Mesothelial cell of epicardium (in vitro differentiated cells): ENCODE measurements at regions not wholly inside any gene's neighbourhood (a gene's known extent, or its start where the extent isn't known, plus 50 kb on each side); places are given as distances from the start of the nearest gene placed in this dataset.

Experiments used
- DNase-seq, 2 experiments: peaks; one replicate each; pipeline ENCODE4 v3.0.0; 2021; ENCODE audit warnings: low spot score in 2 of 2; ENCODE audit not compliant: unreplicated experiment in 2 of 2
- H3K27ac Mint-ChIP-seq: 2 replicates; pipeline ENCODE4 v1.8.0; 2021; ENCODE audit warnings: mixed read lengths
- H3K27me3 Mint-ChIP-seq: 2 replicates; pipeline ENCODE4 v1.8.0; 2021; ENCODE audit warnings: low read depth, mixed read lengths
- H3K36me3 Mint-ChIP-seq: 2 replicates; pipeline ENCODE4 v1.8.0; 2021; ENCODE audit warnings: mixed read lengths
- H3K4me1 Mint-ChIP-seq: 2 replicates; pipeline ENCODE4 v1.8.0; 2021; ENCODE audit warnings: mixed read lengths
- H3K4me3 Mint-ChIP-seq: 2 replicates; pipeline ENCODE4 v1.8.0; 2021; ENCODE audit warnings: mild to moderate bottlenecking, moderate library complexity, mixed read lengths
- H3K9me3 Mint-ChIP-seq: 2 replicates; pipeline ENCODE4 v1.8.0; 2021; ENCODE audit warnings: mixed read lengths
- TF ChIP-seq, protein P1 (sequence below): fragments of 200-600 bp; sonication (generic); IDR thresholded peaks from one replicate; pipeline ENCODE4 v1.5.0; 2021; ENCODE audit warnings: antibody characterized with exemption; ENCODE audit not compliant: unreplicated experiment

DNA sequence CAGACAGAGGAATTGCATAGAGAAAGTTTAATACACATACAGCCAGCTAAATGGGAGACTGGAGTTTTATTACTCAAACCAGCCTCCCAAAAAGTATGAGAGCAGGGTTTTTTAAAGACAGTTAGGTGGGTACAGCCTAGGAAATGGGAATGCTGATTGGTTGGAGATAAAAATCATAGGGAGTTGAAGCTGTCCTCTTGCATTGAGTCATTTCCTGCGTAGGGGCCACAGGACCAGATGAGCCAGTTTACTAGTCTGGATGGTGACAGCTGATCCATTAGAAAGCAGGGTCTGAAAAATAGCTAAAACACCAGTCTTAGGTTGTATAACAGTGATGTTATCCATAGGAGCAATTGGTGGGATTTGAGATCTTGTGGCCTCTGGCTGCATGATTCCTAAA is 76.1 kb upstream of the POM121L12 start:
- DNase-seq, result no peak
- peak overlapping the region; percentile 81 for H3K27ac Mint-ChIP-seq
- no peaks in the 10 kb centered on the region for H3K27me3 Mint-ChIP-seq
- H3K36me3 Mint-ChIP-seq, result no peaks in the 10 kb centered on the region
- TF ChIP-seq, protein P1, sequence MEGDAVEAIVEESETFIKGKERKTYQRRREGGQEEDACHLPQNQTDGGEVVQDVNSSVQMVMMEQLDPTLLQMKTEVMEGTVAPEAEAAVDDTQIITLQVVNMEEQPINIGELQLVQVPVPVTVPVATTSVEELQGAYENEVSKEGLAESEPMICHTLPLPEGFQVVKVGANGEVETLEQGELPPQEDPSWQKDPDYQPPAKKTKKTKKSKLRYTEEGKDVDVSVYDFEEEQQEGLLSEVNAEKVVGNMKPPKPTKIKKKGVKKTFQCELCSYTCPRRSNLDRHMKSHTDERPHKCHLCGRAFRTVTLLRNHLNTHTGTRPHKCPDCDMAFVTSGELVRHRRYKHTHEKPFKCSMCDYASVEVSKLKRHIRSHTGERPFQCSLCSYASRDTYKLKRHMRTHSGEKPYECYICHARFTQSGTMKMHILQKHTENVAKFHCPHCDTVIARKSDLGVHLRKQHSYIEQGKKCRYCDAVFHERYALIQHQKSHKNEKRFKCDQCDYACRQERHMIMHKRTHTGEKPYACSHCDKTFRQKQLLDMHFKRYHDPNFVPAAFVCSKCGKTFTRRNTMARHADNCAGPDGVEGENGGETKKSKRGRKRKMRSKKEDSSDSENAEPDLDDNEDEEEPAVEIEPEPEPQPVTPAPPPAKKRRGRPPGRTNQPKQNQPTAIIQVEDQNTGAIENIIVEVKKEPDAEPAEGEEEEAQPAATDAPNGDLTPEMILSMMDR, result no peak
- peaks cover under 1% of the 10 kb centered on the region for H3K9me3 Mint-ChIP-seq
- H3K4me3 Mint-ChIP-seq, result no peak overlapping the region
- peaks cover 69% of the 10 kb centered on the region for H3K4me1 Mint-ChIP-seq

DNA sequence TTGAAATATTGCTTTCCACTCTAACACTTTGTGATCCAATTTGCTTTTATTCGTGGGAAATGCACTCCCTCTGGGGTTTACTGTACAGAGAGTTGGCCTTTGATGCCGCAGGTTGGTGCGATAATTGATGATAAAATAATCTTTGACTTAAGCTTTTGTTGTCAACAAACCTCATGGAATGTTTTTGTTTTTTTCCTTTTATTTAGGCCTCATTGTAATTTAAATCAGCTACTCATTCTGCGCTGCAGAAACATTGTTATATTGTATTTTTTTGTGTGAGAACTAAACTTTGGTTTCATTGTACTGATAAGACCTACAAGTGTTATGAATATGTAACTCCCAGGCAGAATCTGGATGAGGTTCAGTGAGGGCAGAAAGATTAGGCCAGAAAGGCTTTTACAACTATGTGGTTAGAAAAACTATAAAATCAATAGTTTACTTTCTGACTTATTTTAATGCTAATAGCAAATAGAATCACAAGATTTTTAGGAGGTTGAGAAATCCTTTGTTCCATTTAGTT is 76.8 kb upstream of the POM121L12 start:
- no peak for DNase-seq
- H3K4me1 Mint-ChIP-seq, result peaks cover 69% of the 10 kb centered on the region
- no peak overlapping the region for H3K4me3 Mint-ChIP-seq
- TF ChIP-seq, protein P1, result no peak
- H3K9me3 Mint-ChIP-seq, result no peaks in the 10 kb centered on the region
- no peaks in the 10 kb centered on the region for H3K36me3 Mint-ChIP-seq
- no peaks in the 10 kb centered on the region for H3K27me3 Mint-ChIP-seq
- H3K27ac Mint-ChIP-seq, result peak overlapping the region; percentile 68

DNA sequence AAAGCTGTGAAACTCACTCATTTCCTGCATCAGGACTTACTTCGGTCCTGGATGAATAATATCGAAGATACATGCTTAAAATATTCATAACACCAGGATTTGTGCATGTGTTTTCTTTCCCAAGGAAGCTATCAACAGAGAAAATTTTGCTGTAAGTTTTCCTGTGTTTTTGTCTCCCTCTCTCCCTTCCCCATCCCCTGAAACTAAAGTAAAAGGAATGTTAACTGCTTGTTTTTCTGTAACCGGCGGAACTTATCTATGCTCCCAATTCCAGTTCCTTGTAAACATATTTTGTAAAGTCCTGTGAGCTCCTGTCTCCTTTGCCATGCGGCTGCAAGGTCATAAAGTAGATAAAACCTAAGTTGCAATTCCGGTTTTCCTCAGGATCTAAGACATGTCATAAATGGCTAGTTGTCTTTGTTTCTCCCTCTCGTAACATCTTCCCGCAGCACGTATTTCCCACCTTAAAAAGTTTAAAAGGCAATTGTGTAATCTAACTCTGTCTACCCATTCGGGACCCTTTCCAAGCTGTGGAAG is 79.0 kb upstream of the POM121L12 start:
- H3K36me3 Mint-ChIP-seq, result no peaks in the 10 kb centered on the region
- peak overlapping the region; percentile 44 for H3K4me3 Mint-ChIP-seq
- H3K4me1 Mint-ChIP-seq, result peaks cover 59% of the 10 kb centered on the region
- no peak for DNase-seq
- TF ChIP-seq, protein P1, result no peak
- H3K9me3 Mint-ChIP-seq, result no peaks in the 10 kb centered on the region
- peak overlapping the region; percentile 77 for H3K27ac Mint-ChIP-seq
- H3K27me3 Mint-ChIP-seq, result no peaks in the 10 kb centered on the region

DNA sequence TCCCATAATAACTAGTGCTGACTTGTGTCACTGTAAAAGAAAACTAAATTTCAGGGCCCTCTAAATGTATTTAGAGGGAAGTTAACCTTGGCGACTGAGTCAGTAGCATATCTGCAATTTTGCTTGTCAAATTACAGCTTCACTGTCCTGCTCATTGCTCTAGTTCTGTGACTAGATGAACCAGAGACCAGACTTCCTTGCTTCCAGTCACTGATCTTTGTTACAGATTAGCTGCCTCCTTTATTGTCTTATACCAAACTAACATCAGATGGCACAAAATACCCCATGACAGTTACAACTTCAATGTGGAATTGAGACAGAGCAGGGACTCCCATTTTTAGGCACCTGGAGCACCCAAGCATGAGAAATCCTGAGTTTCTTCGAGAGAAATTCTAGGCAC is 79.9 kb upstream of the POM121L12 start:
- Mint-ChIP-seq H3K4me3 (no peak overlapping the region), H3K27me3 (no peaks in the 10 kb centered on the region), H3K9me3 (no peaks in the 10 kb centered on the region), H3K4me1 (peaks cover 51% of the 10 kb centered on the region), H3K27ac (peak overlapping the region; percentile 77), H3K36me3 (no peaks in the 10 kb centered on the region)
- TF ChIP-seq, protein P1, result no peak
- no peak for DNase-seq

DNA sequence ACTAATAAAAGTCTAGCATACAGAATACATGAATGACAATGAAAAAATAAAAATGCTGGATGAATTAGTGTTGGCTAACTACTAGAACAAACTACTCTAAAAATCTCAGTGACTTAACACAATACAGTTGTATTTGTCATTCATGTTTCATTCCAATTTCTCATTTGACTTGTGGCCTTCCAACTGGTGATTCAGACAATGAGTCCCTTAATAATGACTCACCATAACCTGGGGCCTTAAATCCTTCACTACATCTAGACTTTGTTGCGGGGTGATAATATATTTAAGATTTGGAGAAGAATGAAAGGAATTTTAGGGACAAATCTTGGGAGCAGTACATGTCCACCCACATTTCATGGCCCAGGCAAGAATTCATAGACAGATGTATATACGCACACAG is 90.5 kb upstream of the POM121L12 start:
- H3K27me3 Mint-ChIP-seq, result no peaks in the 10 kb centered on the region
- no peak for DNase-seq
- peaks cover 21% of the 10 kb centered on the region for H3K4me1 Mint-ChIP-seq
- peaks cover 14% of the 10 kb centered on the region for H3K9me3 Mint-ChIP-seq
- H3K36me3 Mint-ChIP-seq, result no peaks in the 10 kb centered on the region
- TF ChIP-seq, protein P1, result no peak
- no peak overlapping the region for H3K27ac Mint-ChIP-seq
- H3K4me3 Mint-ChIP-seq, result no peak overlapping the region

DNA sequence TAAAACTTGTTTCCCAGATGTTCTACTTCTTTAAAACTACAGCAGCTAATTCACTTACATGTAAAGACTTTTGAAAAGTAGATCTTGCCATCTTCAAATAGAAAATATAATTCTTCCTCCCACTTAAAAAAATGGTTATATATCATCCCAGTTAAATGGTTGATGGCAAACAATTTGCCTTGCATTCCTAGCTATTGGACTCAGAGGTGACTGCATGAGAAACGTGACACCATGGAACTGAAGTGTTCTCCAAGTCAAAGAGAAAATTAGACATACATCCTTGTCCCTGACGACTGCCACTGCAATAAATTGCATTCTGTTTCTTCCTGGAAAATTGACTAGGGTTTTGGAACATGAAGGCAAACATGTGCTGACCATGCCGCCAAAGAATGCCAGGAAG is 95.0 kb upstream of the POM121L12 start:
- TF ChIP-seq, protein P1, result no peak
- H3K4me3 Mint-ChIP-seq, result no peak overlapping the region
- DNase-seq, result no peak
- peaks cover 23% of the 10 kb centered on the region for H3K4me1 Mint-ChIP-seq
- no peaks in the 10 kb centered on the region for H3K36me3 Mint-ChIP-seq
- no peaks in the 10 kb centered on the region for H3K9me3 Mint-ChIP-seq
- H3K27ac Mint-ChIP-seq, result peak overlapping the region; percentile 39
- H3K27me3 Mint-ChIP-seq, result no peaks in the 10 kb centered on the region
